Activated CD4-positive, alpha-beta T cell treated with anti-CD3 and anti-CD28 coated beads for 24 hours (primary cell): ENCODE measurements at regions not wholly inside any gene's neighbourhood (a gene's known extent, or its start where the extent isn't known, plus 50 kb on each side); places are given as distances from the start of the nearest gene placed in this dataset.
"Not testable (repeated sequence)": the region's sequence is repeated elsewhere in the genome, so short reads cannot be mapped to it uniquely, and the experiment has no call there.

ENCODE experiments used
- DNase-seq, 2 donors: peaks; one replicate each; pipeline ENCODE4 v3.0.0-alpha.2; 2020; ENCODE audit warnings: low read depth in 2 of 2

DNA sequence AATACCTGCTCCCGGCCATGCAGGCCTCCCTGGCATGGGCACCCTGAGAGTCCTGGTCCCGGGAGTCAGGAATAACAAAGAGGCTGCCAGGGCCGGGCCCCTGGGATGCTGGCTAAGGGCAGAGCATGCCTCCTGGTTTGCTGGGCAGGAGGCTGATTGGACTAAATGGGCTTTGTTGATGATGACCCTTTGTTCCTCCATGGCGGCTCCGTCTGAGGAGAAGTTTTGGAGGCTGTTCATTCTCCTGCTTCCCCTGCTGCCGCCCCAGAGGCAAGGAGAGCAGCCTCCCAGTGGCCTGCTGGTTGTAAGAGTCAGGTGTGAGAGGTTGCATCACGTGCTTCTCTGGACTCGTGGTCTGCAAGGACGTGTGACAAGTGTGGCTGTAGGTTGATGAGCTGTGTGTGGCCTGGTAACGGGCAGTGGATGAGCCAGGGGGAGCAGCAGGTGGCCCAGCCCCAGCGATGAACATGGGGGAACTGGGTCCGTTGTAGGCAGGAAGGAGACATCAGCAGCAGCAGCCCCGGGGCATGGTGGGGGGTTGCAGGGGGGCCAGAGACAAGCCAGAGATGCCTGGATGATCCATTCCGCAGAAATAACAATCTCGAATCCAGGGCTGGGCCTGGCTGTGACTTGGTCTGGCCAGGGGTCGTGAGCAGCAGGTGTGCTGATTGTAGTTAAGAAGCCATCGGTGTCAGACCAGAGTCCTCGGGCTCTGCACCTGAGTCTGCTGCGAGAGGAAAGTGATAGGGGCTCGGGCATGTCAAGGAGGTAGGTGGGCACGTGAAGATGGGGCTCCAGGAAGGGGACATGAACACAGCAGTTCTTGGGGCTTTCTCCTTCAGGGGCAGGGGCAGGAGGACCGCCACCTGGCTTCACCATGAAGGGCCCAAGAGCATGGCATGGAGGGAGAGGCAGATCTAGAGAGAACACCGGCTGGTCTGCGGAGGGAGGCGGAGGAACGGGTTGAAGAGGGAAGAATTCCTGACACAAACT, 101.4 kb downstream of the TNFRSF13B start:
- no peak for DNase-seq

- not testable (repeated sequence) for DNase-seq
These were observed 102.2 kb downstream of the TNFRSF13B start for GRCh38 chr17:16869531-16870252.

GRCh38 chr17:16868616-16869015, 103.3 kb downstream of the TNFRSF13B start:
- not testable (repeated sequence) for DNase-seq

DNA sequence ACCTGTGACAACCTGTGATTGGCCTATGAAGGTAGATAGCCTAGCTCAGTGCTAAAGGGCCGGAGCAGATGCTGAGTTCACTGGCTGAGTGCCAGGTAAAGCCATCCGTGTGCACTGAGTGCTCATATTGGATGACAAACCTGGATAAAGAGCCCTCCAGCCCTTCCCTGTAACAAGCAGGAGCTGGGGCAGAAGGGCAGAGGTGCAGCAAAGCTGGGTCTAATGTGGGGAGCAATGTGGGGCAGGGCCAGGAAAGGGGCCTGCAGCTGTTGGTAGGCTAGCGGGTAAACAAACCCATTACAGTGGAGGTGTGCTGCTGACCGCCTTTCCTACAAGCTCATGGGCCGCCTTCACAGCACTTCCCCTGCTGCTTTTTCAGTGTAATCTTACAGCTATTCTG, 104.4 kb downstream of the TNFRSF13B start:
- DNase-seq: not testable (repeated sequence)

DNA sequence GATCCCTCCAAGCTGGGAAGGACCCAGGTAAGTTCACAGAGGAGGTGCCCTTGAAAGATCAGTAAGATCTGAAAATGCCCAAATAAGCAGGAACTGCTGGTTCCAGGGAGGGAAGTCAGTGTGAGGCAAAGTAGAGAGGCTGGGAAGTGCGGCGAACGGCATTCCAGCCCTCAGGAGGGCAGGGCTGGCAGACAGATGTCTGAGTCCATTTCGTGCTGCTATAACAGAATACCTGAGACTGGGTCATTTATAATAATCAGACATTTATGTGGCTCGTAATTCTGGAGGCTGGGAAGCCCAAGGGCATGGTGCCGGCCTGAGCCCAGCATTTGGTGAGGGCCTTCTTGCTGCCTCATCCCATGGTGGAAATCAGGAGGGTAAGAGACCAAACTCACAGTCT, 105.1 kb downstream of the TNFRSF13B start:
- not testable (repeated sequence) for DNase-seq

- DNase-seq: no peak
These were observed 105.5 kb downstream of the TNFRSF13B start for GRCh38 chr17:16866436-16866835.

GRCh38 chr17:16865704-16866103, 106.2 kb downstream of the TNFRSF13B start:
- not testable (repeated sequence) for DNase-seq

DNA sequence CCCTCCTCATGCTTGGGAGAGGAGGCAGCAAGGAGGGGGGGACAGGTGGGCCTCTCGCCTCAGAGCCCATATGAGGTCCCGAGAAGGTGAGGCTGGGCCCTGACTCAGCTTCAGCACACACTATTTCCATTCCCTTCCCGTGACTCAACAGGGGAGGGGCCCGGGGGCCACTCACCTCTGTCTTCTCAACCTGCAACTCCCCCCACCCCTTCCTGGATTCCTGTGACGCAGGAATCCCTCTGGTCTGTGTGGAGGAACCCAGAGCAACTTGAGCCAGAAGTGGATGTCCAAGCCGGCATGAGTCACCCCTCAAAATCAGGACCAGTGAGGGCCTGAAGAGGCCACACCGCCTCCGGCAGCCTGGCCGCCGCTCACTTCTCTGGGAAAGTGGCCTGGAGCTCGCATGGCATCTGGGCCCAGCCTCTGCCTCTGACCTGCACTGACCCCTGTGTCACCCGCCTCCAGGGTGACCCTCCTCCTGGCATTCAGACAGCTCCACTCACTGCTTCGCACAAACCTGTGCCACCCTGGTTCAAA, 106.8 kb downstream of the TNFRSF13B start:
- not testable (repeated sequence) for DNase-seq

- DNase-seq: not testable (repeated sequence)
These were observed 107.3 kb downstream of the TNFRSF13B start for GRCh38 chr17:16864462-16865076.

GRCh38 chr17:16861152-16861551, 110.8 kb downstream of the TNFRSF13B start:
- DNase-seq: not testable (repeated sequence)

GRCh38 chr17:16860467-16860866, 111.5 kb downstream of the TNFRSF13B start:
- not testable (repeated sequence) for DNase-seq

GRCh38 chr17:16859515-16859914, 112.4 kb downstream of the TNFRSF13B start:
- DNase-seq: not testable (repeated sequence)

DNA sequence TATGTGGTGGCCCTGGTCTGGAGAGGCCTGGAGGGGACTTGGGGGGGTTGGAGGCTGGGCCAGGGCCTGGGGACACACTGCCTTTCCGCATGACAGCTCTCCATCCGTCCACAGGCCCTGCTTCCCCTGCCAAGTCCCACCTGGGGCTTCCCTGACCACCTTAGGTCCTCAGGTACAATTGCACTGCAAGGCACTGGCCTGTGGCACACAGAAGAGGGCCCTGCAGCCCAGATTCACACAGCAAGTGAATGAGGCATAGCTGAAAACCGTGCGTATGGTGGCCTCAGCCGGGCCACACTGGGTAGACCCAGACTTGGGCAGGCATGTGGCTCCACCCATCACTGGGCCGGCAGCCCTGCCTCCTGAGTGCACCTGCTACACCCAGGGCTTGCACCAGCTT, 114.2 kb downstream of the TNFRSF13B start:
- not testable (repeated sequence) for DNase-seq

DNA sequence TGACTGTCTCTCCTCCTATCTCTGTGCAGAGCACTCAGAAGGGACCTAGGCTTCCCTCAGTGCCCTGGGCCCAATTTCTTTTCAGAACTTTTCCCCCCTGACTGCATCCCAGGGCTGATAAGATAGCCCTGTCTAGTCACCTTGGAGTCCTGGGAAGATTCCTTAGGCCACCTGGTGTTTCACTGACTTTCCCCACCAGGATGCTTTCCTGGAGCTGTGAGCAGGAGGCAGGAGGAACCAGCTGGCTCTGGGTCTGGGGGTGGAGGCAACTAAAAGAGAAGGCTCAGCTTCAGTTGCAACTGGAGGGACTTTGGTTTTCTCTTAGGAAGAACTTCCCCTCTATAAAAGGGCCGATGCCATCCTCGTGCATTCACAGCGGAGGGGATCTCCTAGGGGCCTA, 115.1 kb downstream of the TNFRSF13B start:
- not testable (repeated sequence) for DNase-seq

GRCh38 chr17:16856171-16856570, 115.7 kb downstream of the TNFRSF13B start:
- not testable (repeated sequence) for DNase-seq

GRCh38 chr17:16854636-16855035, 117.3 kb downstream of the TNFRSF13B start:
- not testable (repeated sequence) for DNase-seq

DNA sequence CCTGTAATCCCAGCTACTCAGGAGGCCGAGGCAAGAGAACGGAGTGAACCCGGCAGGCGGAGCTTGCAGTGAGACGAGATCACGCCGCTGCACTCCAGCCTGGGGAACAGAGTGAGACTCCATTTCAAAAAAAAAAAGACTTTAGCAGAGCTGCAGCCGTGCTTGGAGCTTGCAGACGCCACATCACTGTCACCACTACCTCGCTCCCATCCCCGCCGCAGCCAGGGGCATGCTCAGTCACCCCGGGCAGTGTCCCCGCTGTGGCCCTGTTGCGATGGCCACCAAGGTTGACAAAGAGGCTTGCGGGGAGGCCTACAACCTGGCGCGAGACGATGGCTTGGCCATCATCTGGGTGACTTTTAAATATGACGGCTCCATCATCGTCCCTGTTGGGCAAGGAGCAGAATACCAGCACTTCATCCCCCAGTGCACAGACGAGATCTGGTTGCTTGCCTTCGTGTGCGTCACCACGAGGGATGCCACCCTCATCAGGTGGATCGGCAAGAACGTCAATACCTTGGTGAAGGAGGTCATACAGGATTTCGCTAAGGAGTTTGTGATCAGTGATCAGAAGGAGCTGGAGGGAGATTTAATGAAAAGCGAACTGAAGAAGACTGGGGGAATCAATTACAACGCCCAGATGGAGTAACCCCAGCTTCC, 118.1 kb downstream of the TNFRSF13B start:
- DNase-seq: no peak

DNA sequence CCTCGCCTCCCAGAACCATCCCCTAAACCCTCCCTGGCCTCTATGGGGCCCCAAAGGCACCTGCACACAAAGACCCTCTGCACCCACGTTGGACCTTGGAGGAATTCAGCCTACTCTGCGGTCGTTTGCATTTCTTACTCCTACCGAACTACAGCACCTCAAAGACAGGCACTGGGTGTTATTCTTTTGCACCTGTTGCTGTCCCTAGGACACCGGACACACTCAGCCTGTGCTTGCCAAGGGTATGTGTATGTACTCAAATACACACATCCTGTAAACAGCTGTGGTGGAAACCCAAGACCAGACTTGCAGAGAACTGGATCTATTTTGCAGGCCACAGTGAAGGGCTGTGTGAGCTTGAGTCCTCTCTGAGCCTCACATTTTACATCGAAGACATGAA, 122.1 kb downstream of the TNFRSF13B start:
- DNase-seq: not testable (repeated sequence)

GRCh38 chr17:16848997-16849396, 122.9 kb downstream of the TNFRSF13B start:
- not testable (repeated sequence) for DNase-seq

DNA sequence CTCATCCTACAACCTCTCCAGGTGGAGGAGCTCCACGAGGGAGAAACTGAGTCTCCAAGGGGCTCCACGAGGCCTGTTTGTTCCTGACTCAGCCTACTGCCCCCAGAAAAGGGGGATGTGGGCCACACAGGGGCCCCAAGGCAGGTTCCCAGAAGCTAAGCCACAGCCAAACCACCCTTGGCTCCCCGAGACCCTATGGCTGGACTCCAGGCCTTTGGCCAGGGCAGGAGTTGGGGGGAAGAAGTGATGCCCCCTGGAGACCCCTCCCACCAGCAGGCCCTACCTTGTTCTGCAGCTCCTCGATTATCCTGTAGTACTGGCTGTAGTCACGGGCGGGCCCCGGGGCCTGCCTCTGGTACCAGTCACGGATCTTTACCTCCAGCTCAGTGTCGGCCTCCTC, 126.8 kb downstream of the TNFRSF13B start:
- not testable (repeated sequence) for DNase-seq

GRCh38 chr17:16844669-16845068, 127.2 kb downstream of the TNFRSF13B start:
- DNase-seq: not testable (repeated sequence)
